Lower leg skin (tissue), 3 donors: ENCODE measurements at regions not wholly inside any gene's neighbourhood (a gene's known extent, or its start where the extent isn't known, plus 50 kb on each side); places are given as distances from the start of the nearest gene placed in this dataset.

Experiments used
- POLR2A ChIP-seq, 2 donors: fragments of 450-650 bp; IDR thresholded peaks; one replicate each; pipeline ENCODE4 v1.6.1; 2016 to 2017; ENCODE audit warnings: antibody characterized with exemption in 2 of 2, mild to moderate bottlenecking in 1 of 2, moderate library complexity in 1 of 2
- TF ChIP-seq, protein P1 (sequence below), 3 donors: fragments of 450-650 bp; IDR thresholded peaks; one replicate each; pipeline ENCODE4 v1.5.1; 2016; ENCODE audit warnings: antibody characterized with exemption in 3 of 3, mild to moderate bottlenecking in 3 of 3, moderate library complexity in 2 of 3

DNA sequence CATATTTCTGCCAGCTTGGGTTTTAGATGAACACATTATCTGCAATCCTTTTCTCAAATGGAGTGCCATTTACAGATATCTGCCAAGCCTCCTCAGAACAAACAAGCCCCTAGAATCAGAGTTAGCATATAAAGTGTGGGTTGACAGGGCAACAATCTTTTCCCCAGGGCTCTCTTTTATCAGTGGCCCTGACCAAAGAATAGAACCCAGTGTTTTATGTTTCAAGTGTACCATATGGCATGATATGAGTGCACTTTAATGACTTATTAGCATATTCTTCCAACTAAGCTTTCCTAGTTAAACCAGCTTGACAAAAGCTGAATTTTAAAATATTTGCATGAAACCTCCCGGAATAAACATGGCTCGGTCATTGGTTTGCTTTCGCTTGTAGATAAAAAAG lies 57.3 kb downstream of the EVX1 start:
- TF ChIP-seq, protein P1, sequence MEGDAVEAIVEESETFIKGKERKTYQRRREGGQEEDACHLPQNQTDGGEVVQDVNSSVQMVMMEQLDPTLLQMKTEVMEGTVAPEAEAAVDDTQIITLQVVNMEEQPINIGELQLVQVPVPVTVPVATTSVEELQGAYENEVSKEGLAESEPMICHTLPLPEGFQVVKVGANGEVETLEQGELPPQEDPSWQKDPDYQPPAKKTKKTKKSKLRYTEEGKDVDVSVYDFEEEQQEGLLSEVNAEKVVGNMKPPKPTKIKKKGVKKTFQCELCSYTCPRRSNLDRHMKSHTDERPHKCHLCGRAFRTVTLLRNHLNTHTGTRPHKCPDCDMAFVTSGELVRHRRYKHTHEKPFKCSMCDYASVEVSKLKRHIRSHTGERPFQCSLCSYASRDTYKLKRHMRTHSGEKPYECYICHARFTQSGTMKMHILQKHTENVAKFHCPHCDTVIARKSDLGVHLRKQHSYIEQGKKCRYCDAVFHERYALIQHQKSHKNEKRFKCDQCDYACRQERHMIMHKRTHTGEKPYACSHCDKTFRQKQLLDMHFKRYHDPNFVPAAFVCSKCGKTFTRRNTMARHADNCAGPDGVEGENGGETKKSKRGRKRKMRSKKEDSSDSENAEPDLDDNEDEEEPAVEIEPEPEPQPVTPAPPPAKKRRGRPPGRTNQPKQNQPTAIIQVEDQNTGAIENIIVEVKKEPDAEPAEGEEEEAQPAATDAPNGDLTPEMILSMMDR (IDR thresholded peaks at IDR 0.05), result no peak
- TF ChIP-seq POLR2A (IDR thresholded peaks at IDR 0.05), result no peak
